ENCODE measurements at regions not wholly inside any gene's neighbourhood (a gene's known extent, or its start where the extent isn't known, plus 50 kb on each side); places are given as distances from the start of the nearest gene placed in this dataset.

DNA sequence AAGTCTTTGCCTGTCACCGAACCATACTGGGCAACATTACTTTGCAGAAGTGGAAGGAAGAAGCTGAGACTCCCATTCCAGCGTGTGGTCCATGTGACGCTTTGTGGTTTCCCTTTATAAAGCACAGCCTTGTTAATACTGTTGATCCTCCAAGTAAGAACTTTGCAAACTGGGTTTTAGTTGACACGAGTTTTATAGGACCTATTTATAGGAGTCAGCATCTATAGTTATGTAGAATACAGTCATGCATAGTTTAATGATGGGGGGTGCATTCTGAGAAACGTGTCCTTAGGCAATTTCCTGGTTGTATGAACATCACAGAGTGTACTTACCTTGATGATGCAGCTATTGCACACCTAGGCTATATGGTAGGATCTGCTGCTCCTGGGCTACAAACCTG is 1879.4 kb upstream of the TENM3 start:
- TF ChIP-seq, protein P1, sequence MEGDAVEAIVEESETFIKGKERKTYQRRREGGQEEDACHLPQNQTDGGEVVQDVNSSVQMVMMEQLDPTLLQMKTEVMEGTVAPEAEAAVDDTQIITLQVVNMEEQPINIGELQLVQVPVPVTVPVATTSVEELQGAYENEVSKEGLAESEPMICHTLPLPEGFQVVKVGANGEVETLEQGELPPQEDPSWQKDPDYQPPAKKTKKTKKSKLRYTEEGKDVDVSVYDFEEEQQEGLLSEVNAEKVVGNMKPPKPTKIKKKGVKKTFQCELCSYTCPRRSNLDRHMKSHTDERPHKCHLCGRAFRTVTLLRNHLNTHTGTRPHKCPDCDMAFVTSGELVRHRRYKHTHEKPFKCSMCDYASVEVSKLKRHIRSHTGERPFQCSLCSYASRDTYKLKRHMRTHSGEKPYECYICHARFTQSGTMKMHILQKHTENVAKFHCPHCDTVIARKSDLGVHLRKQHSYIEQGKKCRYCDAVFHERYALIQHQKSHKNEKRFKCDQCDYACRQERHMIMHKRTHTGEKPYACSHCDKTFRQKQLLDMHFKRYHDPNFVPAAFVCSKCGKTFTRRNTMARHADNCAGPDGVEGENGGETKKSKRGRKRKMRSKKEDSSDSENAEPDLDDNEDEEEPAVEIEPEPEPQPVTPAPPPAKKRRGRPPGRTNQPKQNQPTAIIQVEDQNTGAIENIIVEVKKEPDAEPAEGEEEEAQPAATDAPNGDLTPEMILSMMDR (IDR thresholded peaks at IDR 0.05; ENCODE audit: control extremely low read depth, extremely low read depth): no peak
- no peak overlapping the region for H3K9ac ChIP-seq (ENCODE audit: insufficient read depth in 1 of 2, low read length in 2 of 2)
- H3K27ac ChIP-seq (ENCODE audit: low read depth in 1 of 2, low read length in 1 of 2): no peak overlapping the region
- DNase-seq (no peak), ATAC-seq (ENCODE audit: insufficient read depth, low FRiP score) (no peak)
- no peaks in the 10 kb centered on the region for H3K9me3 ChIP-seq (ENCODE audit: control insufficient read depth in 4 of 4, insufficient read depth in 3 of 4, low read length in 3 of 4)
- H3K4me1 ChIP-seq (ENCODE audit: control insufficient read depth in 5 of 5, insufficient read depth in 5 of 5, low read length in 5 of 5): no peaks in the 10 kb centered on the region
- H3K4me3 ChIP-seq: no peak overlapping the region
- H3K36me3 ChIP-seq (ENCODE audit: control insufficient read depth in 4 of 4, insufficient read depth in 4 of 4, low read length in 4 of 4): no peaks in the 10 kb centered on the region
- no peaks in the 10 kb centered on the region for H3K27me3 ChIP-seq (ENCODE audit: control insufficient read depth in 3 of 3, insufficient read depth in 3 of 3, low read length in 2 of 3)
- 19 to 42% methylated on average over 5 of the region's 5 CpGs for WGBS, 2 donors

DNA sequence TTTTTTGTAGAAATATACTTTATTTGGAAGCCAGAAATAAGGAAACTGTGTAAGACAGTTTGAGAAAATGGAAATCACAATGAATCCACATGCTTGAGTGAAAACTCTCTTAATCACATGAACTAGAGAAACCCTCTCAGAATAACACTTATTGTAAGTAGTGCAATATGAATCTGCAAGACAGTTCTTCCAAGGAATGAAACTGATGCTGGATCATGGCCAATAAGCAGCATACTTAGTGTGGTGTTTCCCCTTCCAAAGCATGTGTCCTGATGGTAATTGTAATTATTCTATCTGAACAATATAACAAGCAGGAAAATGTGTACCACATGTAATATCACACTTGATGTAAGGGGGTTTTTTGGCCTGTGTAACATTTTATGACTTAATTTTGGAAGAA is 1870.5 kb upstream of the TENM3 start:
- DNase-seq (peak in 2 of 3 donors; percentile 45 to 73), ATAC-seq (ENCODE audit: insufficient read depth, low FRiP score) (no peak)
- H3K9me3 ChIP-seq (ENCODE audit: control insufficient read depth in 4 of 4, insufficient read depth in 3 of 4, low read length in 3 of 4): no peaks in the 10 kb centered on the region
- H3K27me3 ChIP-seq (ENCODE audit: control insufficient read depth in 3 of 3, insufficient read depth in 3 of 3, low read length in 2 of 3): no peaks in the 10 kb centered on the region
- no peak overlapping the region for H3K9ac ChIP-seq (ENCODE audit: insufficient read depth in 1 of 2, low read length in 2 of 2)
- H3K4me3 ChIP-seq: no peak overlapping the region
- no peaks in the 10 kb centered on the region for H3K4me1 ChIP-seq (ENCODE audit: control insufficient read depth in 5 of 5, insufficient read depth in 5 of 5, low read length in 5 of 5)
- H3K36me3 ChIP-seq (ENCODE audit: control insufficient read depth in 4 of 4, insufficient read depth in 4 of 4, low read length in 4 of 4): no peaks in the 10 kb centered on the region
- TF ChIP-seq, protein P1 (IDR thresholded peaks at IDR 0.05; ENCODE audit: control extremely low read depth, extremely low read depth): no peak
- H3K27ac ChIP-seq (ENCODE audit: low read depth in 1 of 2, low read length in 1 of 2): no peak overlapping the region

DNA sequence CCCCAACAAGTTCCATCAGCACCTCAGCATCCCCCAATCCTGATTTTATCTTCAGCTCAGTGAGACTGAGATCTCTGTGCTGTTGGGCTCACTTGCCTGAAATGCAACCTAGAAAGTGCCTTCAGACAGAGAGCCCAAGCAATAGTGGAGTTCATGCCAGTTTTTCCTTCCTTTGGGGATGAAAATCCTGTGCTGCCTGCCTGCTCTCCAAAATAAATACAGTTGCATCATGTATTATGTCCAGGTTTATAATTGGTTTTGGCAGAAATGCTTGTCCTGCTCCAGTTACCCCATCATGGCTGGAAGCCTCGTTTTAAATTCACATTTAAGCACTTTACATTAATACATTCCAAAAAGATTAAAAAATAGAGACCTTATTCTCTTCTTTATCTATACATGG is 1865.5 kb upstream of the TENM3 start:
- DNase-seq: peak in 1 of 3 donors; percentile 8

DNA sequence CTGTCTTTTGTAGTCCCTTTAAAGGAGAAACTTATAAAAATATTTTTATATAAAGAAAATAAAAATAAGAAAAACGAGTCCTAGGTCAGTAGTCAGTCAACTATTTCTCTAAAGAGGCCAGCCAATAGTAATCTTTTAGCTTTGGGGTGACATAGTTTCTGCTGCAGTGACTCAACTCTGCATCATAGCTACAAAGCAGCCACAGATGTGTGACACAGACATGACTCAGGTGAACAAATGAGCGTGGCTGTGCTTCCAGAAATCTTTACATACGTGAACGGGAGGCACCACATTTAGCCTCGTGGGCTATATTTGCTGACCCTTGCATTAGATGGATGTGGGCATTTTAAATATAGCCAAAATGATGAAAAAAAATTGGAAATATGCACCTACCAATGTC is 1862.5 kb upstream of the TENM3 start:
- H3K4me1 ChIP-seq (ENCODE audit: control insufficient read depth in 5 of 5, insufficient read depth in 5 of 5, low read length in 5 of 5): no peaks in the 10 kb centered on the region
- no peak overlapping the region for H3K4me3 ChIP-seq
- no peak overlapping the region for H3K9ac ChIP-seq (ENCODE audit: insufficient read depth in 1 of 2, low read length in 2 of 2)
- ATAC-seq (ENCODE audit: insufficient read depth, low FRiP score) (no peak), DNase-seq (no peak)
- H3K27ac ChIP-seq (ENCODE audit: low read depth in 1 of 2, low read length in 1 of 2): no peak overlapping the region
- WGBS, 2 donors: 77 to 84% methylated on average over 5 of the region's 5 CpGs
- no peaks in the 10 kb centered on the region for H3K27me3 ChIP-seq (ENCODE audit: control insufficient read depth in 3 of 3, insufficient read depth in 3 of 3, low read length in 2 of 3)
- no peaks in the 10 kb centered on the region for H3K9me3 ChIP-seq (ENCODE audit: control insufficient read depth in 4 of 4, insufficient read depth in 3 of 4, low read length in 3 of 4)
- TF ChIP-seq, protein P1 (IDR thresholded peaks at IDR 0.05; ENCODE audit: control extremely low read depth, extremely low read depth): no peak
- no peaks in the 10 kb centered on the region for H3K36me3 ChIP-seq (ENCODE audit: control insufficient read depth in 4 of 4, insufficient read depth in 4 of 4, low read length in 4 of 4)

More for the DNA sequence above, 1865.5 kb upstream of the TENM3 start:
- ATAC-seq (ENCODE audit: insufficient read depth, low FRiP score): no peak
- Histone ChIP-seq H3K4me1 (ENCODE audit: control insufficient read depth in 5 of 5, insufficient read depth in 5 of 5, low read length in 5 of 5) (no peaks in the 10 kb centered on the region), H3K36me3 (ENCODE audit: control insufficient read depth in 4 of 4, insufficient read depth in 4 of 4, low read length in 4 of 4) (no peaks in the 10 kb centered on the region), H3K27me3 (ENCODE audit: control insufficient read depth in 3 of 3, insufficient read depth in 3 of 3, low read length in 2 of 3) (no peaks in the 10 kb centered on the region), H3K9me3 (ENCODE audit: control insufficient read depth in 4 of 4, insufficient read depth in 3 of 4, low read length in 3 of 4) (no peaks in the 10 kb centered on the region), H3K9ac (ENCODE audit: insufficient read depth in 1 of 2, low read length in 2 of 2) (no peak overlapping the region), H3K4me3 (no peak overlapping the region), H3K27ac (ENCODE audit: low read depth in 1 of 2, low read length in 1 of 2) (no peak overlapping the region)
- TF ChIP-seq, protein P1 (IDR thresholded peaks at IDR 0.05; ENCODE audit: control extremely low read depth, extremely low read depth): no peak
- 53 to 56% methylated on average over 1 of the region's 1 CpG for WGBS, 2 donors
